ENCODE measurements at regions not wholly inside any gene's neighbourhood (a gene's known extent, or its start where the extent isn't known, plus 50 kb on each side); places are given as distances from the start of the nearest gene placed in this dataset.

DNA sequence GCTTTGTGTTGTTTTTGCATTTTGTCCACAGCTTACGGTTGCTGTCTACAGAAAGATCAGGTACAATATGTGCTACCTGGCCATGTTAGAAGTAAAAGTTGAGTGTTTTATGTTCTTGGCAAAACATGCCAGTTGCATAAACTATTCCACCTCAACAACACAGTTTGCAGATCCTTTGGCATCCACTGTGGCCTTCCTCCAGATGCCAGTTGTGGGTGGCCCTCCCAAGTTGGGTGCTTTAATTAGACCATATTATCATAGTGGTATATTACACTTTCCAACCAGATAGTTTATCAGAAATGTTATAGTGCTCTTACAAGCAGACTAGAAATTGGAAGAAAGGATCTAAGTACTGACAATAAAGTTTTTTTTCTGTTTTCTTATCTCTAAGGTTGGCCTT lies 386.9 kb upstream of the KCNN2 start:
- TF ChIP-seq, protein P1, sequence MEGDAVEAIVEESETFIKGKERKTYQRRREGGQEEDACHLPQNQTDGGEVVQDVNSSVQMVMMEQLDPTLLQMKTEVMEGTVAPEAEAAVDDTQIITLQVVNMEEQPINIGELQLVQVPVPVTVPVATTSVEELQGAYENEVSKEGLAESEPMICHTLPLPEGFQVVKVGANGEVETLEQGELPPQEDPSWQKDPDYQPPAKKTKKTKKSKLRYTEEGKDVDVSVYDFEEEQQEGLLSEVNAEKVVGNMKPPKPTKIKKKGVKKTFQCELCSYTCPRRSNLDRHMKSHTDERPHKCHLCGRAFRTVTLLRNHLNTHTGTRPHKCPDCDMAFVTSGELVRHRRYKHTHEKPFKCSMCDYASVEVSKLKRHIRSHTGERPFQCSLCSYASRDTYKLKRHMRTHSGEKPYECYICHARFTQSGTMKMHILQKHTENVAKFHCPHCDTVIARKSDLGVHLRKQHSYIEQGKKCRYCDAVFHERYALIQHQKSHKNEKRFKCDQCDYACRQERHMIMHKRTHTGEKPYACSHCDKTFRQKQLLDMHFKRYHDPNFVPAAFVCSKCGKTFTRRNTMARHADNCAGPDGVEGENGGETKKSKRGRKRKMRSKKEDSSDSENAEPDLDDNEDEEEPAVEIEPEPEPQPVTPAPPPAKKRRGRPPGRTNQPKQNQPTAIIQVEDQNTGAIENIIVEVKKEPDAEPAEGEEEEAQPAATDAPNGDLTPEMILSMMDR (IDR thresholded peaks at IDR 0.05) = no peak
- no peak for TF ChIP-seq POLR2A (IDR thresholded peaks at IDR 0.05)

Measured in tibial nerve (tissue), 3 donors.